Islet precursor cell (in vitro differentiated cells): ENCODE measurements at regions not wholly inside any gene's neighbourhood (a gene's known extent, or its start where the extent isn't known, plus 50 kb on each side); places are given as distances from the start of the nearest gene placed in this dataset.
A peak's percentile ranks its signal among the peaks of the same experiment; 100 is the strongest.
"Not testable (repeated sequence)": the region's sequence is repeated elsewhere in the genome, so short reads cannot be mapped to it uniquely, and the experiment has no call there.

Source experiments
- DNase-seq: peaks from one replicate; pipeline ENCODE4 v3.0.0-alpha.2; 2018

DNA sequence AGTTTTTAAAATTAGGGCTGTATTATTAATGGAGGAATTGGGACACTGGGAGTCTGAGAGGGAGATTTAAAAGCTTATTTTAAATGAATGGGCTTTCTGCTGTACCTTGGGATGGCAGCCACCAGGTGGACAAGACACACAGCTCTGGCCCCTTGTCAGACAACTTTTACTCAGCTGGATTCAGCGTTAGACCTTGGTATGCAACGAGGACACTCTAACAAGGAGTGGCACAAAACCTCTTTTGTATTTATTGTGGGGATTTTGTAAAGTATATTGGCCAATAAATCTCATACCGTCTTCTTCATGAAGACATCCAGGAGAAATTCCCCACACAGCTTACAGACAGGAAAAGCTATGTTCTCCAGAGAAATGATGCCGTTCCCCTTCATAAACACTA is 105.7 kb downstream of the LCA5 start:
- peak; percentile 72 for DNase-seq

DNA sequence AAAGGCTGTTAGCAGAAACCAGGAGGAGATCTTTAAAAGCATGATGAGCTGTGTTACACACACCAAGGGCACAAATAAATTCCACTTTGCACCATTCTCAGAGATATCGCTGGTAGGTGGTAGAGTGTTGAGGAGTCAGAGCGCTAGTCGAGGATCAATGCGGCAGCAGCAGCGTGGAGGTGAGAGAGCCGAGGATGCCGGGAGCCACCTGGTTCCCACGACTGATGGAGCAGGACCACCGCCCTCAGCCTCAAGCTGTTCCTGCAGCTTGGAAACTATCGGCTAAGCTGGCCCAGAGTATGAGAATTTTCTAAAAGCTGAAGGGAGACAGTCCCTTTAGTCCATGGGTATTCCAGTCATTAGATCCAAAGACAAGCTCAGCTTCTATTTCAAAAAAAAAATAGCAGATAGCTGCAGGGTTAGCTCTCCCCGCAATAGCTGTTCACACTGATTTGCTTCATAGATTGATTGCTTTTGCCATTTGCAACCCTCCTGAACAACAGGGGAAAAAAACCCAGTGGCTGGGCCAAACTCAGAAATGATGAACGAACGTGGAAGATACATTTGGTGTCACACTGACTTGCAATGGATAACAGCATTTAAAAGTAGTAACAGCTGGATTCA is 106.2 kb downstream of the LCA5 start:
- DNase-seq = no peak

DNA sequence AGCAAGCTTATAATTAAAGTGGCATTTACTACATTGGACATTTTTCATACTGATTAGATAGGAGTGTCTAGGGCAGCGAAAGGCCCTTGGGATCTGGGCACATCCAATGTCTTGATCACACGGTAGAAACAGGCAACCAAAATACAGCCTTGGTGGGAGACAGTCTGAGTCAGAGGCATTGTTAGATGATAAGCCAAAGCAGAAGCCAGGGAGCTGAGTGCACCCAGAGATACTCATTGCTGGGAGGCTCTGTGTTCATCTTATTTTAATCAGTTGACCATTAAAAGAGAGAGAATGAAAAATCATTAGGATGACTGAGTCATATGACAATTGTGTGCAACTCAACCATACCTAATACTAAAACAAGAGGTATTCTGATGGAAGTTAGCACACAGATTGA is 109.5 kb downstream of the LCA5 start:
- no peak for DNase-seq

DNA sequence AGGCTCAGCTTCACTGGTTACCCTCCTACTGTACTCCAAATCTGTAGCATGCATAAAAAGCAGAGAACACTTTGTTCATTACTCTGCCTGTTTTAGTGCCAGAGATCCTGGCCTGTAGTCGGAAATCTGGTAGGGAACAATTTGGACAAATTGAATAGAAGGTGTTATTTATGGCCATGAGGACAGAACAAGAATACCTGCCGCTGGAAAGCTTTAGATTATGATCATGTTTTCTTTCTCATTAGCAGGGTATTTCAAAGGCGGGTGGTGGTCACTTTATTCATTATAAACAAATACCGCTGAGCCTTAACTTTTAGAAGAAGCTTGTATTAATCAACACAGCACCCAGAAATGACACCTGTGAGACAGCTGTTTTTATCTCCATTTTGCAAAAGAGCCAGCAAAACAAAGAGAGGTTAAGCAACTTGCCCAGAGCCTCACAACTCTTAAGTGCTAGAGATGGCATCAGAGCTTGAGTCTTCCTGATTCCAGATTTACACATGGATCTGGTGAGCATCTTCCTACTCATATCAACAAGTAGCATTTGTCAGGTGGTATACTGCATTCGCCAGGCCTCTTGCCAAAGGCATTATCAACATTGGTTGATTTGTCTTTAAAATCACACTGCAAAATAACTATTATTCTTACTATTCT is 110.5 kb downstream of the LCA5 start:
- no peak for DNase-seq

DNA sequence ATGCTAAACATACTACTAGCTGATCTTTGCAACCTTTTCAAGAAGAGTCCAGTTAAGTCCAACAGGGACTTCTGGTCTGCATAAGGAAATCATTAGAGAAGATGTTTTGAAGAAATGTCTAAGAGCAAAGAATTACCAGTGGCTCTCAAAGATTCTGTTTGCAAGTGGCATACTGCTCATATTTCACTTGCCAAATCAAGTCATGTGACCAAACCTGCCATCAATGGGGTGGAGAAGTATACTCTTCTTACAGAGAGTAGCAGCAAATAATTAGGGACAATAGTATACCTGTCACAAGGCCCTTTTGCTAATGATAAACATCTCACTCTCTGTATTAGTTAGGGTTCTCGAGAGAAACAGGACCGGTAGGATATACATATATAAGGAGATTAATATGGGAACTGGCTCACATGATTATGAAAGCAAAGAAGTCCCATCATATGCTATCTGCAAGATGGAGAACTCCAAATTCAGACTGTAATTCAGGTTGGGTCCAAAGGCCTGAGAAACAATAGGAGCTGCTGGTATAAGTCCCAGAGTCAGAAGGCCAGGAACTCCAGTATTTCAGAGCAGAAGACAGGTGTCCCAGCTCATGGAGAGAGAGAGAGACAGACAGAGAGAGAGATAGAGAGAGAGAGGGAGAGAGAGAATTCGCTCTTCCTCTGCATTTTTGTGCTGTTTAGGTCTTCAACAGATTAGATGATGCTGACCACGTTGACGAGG is 111.5 kb downstream of the LCA5 start:
- DNase-seq = no peak

DNA sequence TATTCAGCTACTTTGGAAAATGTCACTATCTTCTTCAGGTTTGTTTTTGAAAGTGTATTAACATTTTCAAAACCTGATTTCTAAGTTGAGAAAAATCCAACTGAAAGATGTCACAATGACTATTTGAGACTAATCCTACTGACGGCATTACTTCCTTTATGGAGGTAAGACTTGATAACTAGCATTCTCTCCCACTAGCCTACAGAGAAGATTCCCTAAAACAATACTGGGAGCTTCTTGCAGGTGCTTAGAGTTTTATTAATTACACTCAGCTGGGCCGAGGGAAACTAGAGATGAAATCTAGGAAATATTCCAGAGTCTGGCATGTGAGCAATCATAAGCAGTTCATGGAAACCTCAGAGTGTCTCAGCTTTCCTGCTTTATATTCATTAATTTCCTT is 114.0 kb downstream of the LCA5 start:
- no peak for DNase-seq

DNA sequence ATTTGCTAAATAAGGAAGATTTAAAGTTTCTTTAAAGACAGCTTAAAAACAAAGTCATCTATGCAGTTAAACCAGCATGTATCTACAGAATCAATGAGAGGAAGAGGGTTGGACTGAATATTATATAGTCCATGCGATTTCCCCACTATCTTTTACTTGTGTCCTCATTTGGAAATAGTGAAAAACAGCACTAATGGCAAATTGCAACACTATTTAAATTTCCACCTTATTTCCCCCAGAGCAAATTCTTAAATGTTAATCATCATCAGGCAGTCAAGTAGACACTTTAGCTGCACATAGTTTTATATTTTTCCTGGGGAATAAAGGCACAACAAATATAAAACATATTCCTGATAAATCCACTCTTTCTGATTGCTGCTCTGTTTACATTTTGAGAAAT is 114.6 kb downstream of the LCA5 start:
- no peak for DNase-seq

DNA sequence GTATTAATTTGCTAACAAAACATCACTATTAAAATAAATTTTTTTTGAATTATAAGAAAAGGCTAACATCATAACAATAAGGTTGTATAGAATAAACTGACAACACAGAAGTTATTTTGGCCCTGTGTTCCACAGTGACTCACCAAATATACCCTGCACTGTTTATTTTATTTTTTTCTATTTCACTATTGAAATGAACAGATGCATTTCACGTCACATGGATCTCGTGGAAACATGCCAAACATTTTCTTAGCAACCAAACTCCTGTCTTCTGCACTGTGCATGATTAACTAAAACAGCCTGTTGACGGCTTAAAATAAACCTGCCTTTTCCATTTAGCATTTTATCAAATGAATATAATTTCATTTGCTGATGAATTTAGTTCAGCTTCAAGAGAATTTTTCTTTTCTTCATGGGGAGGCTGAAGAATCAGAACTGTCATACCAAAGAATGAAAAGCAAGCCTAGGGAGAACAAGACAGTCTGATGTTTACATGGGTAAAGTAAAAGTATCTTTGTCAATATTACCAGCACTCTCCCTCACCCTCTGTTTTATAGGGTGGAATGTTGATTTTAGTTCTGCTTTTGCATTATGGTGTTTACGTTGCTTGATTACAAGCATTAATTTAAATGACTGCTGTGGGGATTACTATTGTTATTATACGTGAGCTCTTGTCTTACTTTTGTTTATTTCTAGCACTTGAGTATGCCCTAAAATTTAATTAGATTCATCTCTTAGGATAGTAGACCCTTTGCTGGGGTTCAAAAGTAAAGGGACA is 115.3 kb downstream of the LCA5 start:
- no peak for DNase-seq

DNA sequence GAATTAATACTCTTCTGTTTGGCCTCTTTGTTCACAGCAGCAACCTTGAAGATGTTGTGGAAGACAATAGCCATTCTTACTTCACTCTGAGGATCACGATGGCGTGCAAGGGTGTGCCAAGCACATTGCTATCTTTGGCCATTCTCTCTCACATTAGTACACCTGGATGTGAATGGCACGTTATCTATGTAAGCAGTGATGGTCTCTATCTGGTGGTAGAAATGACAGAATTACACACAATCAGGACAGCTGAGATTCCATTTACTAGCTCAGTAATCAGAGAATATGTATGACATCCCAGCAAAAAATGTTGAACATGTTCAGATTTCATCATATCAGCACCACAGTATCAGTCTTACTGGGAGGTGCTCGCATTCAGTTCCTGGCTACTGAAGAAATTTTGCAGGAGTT is 116.2 kb downstream of the LCA5 start:
- no peak for DNase-seq

DNA sequence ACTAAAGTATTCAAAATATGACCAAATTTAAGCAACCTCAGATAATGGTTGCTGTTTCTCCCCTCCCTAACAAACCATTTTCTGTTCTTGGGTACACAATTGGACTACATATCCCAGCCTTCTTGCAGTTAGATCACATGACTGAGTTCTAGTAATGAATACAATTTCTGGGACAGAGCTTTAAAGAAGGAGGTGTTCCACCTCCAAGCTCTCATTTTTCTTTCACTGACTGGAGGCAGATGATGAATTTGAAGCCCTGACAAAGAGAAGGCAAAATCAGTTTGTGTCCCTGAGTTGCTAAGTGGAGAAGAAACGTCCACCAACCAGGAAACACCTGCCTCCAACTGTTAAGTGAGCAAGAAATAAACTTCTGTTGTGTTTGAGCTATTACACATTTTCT is 117.2 kb downstream of the LCA5 start:
- DNase-seq = no peak

DNA sequence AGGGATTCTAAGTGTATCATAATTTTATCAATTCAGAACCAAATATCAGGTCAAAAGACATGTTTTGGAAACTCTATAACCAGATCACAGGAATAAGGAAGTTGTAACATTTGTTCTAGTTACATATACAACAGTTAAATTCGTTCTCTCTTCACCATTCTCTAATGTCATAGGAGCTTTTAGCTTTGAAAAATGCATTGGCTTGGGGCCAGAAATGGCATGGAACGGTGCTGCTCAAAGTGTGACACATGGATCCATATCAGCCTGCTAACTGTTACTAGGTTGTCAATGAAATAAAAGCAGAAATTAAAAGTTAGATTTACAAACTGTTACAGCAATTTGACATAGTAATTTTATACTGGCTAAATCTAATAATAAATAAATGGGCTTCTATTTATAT is 120.3 kb downstream of the LCA5 start:
- DNase-seq = no peak

DNA sequence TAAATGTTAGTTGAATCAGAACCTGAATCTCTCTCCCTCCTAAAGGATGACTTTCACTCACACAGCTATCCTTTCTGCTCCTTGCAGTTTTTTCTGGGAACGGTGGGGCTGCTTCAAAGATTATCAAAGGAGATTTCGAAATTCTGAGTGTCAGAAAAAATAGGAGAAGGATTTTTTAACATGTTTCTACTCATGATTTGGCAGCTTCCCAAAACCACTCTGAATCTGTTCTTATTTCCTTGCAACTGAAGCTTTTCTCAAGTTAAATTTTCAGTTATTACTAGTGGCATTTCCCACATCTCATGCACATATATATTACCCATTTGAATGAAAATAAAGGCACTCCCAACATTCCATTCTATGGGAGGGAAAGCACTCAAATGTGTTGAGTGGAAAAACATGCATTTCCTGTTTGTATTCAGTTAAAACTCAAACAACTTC is 123.6 kb downstream of the LCA5 start:
- DNase-seq = no peak

DNA sequence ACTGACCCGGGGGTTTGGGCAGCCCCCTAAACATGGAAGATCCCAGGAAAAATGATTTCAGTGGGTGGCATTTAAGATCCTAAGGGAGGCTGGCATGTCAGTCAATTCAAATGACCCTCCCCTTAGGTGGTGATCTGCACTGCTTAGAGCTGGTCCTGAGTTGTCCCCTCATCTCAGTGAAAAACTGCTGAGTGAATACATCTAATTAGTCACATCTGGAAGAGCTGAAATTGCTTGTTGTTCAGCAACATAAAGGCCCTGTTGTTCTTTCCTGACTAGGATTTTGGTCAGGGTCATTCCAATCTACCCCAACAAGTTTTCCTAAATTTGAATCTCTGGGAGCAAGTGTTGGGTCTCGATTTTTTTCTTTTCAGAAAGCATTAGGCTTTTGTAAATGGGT is 126.4 kb downstream of the LCA5 start:
- DNase-seq = no peak

DNA sequence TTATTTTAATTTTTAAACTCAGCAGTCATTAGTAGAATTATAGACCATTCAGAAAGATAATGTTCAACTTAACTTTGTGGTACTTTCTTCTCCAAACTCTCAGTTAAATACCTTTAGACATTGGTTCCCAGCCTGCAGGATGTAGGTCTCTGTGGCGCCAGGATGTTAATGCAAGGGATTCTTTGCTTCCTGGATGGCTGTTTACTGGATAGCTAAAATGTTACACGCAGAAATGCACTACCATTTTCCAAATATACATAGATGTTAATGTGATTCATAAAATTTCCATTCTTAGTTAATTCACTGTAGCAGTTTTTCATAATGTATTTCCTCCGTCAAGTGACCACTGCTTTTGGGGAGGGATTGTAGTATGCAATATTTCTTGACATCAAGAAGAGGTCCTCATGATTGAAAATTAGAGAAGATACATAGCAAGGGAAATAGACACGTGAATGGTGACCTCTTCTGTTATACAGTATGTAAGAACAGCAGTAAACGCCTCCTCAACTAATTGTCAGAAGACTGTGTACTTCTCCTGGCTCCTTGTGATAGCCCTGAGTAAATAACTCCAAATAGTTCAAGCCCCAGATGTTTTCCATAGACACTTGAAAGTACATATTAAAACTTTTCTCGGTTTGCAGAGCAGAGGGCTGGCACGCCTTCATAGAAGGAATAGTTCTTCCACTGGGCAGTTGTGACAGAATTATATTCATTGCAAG is 128.8 kb downstream of the LCA5 start:
- no peak for DNase-seq

DNA sequence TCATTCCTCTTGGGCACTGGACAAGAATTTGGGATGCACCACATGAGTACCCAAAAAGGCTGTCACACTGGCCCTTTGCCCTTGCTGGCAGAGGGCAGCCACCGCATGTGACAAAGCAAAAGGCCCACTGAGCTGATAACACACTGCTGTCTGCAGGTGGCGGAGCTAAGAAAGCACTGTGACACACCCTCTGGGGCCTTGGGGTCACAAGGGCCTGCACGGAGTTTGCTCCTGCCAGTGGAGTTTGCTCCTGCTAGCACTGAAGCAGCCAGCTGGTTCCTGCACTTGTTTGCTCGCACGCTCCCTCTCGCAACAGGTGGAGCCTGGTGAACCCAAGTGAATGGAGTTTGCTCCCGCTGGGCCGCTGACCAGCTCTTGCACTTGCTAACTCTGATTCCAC is 132.6 kb downstream of the LCA5 start:
- DNase-seq = no peak

DNA sequence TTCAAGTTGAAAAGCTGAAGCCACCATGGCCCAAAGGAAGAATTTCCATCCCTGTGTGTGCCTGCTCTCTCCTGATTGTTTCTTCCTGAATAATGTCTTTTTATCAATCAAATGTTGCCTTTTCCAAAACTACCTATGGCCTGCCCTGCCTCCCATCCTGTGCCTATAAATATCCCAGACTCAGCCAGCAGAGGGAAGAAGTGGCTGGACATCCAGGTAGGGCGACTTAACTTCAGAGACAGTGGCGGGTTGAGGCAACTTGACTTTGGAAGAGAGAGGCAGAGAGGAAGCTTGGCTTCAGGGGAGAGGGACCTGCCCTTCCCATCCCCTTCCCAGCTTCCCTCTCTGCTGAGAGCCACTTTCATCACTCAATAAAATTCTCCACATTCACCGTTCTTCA is 133.0 kb downstream of the LCA5 start:
- DNase-seq = peak; percentile 53

DNA sequence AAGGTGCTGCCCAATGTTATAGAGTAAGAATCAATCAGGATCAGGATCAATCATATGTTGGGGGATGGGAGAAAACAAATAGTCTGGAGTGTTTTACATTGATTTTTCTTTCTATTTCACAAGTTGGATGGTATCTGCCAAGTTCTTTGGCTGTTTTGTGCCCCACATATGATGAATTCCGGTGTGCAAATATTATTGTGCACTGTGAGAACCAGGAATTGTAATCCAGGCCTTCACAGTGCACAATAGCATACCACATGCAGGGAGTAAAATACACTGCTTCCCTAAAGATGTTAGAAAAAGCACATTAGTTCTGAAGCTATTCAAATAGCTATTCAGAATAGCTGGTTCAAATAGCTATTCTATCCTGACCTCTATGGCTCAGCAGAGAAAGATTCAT is 133.7 kb downstream of the LCA5 start:
- DNase-seq = no peak

DNA sequence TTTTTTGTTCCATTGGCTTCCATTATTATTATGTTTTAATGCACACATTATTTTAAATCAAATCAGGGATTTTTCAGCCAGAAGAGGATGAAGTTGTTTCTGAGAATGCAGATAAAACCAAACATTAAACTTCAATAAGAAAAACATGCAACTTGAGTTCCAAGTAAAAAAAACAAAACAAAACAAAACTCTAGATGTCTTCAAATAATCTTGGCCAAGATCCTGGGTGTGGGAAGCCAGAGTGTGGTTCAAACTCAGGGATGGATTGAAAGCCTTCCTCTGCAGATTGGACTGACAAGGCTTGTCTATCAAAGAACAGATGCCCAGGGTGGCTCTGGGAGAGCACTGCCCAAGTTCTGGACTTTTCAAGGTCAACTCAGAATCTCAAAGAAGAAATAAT is 134.1 kb downstream of the LCA5 start:
- DNase-seq = no peak

DNA sequence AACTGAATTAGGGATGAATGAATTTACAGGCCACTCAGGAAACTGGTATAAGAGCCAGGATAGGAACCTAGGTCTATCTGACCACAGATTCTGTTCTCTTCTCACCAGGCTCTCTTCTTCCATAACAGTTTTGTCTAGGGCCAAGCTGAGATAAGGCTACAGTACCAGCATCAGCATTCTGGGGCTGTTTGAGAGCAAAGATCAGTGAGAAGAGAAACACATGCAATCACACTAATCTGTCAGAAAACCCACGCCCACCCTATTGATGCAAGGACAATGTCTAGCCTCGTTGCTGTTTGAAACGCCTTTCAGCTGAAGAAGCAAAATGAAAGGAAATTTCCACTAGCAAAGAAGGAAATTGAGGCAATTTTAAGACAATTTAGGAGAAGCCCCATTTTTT is 137.7 kb downstream of the LCA5 start:
- no peak for DNase-seq

DNA sequence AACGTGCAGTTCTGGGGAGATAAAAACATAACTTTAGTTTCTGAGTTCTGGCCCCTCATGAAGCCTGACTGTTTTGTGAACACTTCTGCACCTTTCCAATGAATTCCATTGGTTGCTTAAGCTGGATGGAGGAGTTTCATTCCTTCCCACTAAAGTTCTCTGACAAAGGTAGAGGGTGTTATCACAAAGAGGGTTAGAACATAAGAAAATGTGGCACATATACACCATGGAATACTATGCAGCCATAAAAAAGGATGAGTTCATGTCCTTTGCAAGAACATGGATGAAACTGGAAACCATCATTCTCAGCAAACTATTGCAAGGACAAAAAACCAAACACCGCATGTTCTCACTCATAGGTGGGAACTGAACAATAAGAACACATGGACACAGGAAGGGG is 138.6 kb downstream of the LCA5 start:
- not testable (repeated sequence) for DNase-seq

DNA sequence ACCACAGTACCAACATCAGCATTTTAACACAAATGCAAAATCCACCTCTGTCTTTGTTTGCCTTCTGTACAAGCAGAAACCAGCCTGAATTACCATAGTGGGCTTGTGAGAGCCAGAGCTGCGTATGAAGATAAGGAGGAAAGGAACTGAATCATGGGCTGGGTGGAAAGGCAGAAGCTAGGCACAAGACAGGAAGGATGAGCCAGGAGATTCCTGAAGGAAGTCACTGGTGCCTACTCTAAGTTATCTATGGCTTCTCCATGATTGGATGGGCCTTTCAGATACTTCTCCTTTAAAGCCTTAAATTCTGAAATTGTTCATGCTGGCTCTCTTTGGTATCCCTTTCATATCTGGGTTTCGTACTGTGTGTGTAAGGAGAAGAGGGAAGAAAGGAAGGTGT is 140.6 kb downstream of the LCA5 start:
- no peak for DNase-seq

DNA sequence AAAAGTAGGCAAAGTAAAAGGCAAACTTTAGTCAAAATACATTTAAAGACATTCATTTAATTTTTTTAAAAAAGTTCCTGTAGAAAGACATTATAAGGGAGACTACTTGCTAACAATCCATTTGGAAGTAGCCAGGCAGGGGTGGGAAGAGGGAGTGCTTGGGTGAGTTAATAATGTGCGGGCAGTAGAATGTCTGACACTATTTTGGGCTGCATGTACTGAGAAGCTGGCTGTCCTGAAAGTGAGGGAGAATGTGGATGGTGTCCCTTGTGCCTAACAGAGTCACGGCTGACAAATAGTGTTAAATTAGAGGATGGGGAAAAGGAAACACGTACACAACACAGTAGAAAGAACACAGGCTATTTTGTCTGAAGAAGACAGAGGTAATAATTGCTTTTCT is 142.5 kb downstream of the LCA5 start:
- no peak for DNase-seq

DNA sequence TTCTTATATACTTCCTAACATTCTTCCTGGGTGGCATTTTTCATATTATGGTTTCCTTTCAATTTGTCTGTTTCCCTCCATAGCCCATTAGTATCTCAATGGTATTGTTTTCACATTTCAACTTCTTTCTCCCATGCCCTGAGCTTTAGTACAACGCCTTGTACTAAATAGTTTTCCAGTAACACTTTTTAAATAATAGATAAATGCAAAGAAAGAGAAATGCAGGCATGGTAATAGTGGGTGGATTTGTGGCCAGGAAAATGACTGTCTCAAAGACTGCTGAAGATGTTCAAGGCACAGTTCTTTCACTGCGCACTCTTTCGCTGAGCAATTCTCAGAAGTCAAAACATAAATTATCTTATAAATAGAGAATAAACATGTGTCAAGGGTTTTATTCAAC is 145.1 kb downstream of the LCA5 start:
- DNase-seq = no peak
